GM12878 (cell line): ENCODE measurements at regions not wholly inside any gene's neighbourhood (a gene's known extent, or its start where the extent isn't known, plus 50 kb on each side); places are given as distances from the start of the nearest gene placed in this dataset.
"Not testable (repeated sequence)": the region's sequence is repeated elsewhere in the genome, so short reads cannot be mapped to it uniquely, and the experiment has no call there.

Experiments used
- ATAC-seq: fragments of 200-7000 bp; cut with Tn5 transposase; 3 replicates; pipeline ENCODE4 v1.9.1; 2020; ENCODE audit warnings: mild to moderate bottlenecking, moderate library complexity
- BruUV-seq: library from RNA; stranded (reverse); fragments of 400-500 nt; replicated peaks from 2 replicates; lab custom pipeline; 2021; lab: Mats Ljungman, UMichigan
- CTCF ChIA-PET: fragments of 300-600 bp; sonication (Branson Sonifier 250); formaldehyde crosslinking; extraction: SDS; loops from one replicate; lab custom pipeline; 2021; ENCODE audit warnings: inconsistent platforms; lab: Yijun Ruan, JAX
- POLR2A ChIA-PET: fragments of 350-600 bp; formaldehyde crosslinking; extraction: SDS; loops from one replicate; lab custom pipeline; 2021; ENCODE audit warnings: inconsistent platforms; lab: Charles Lee
- RAD21 ChIA-PET: fragments of 300-600 bp; sonication (Branson Sonifier 250); formaldehyde crosslinking; loops from one replicate; lab custom pipeline; 2023; ENCODE audit warnings: antibody characterized with exemption; ENCODE audit not compliant: unreplicated experiment; lab: Charles Lee
- SMC1A ChIA-PET: fragments of 300-600 bp; sonication (Branson Sonifier 250); formaldehyde crosslinking; loops from one replicate; lab custom pipeline; 2023; ENCODE audit not compliant: unreplicated experiment, uncharacterized antibody; lab: Charles Lee
- DNase-seq: peaks from one replicate; pipeline ENCODE4 v3.0.0-alpha.2; 2011; ENCODE audit warnings: low read depth, low spot score
- FAIRE-seq: peaks from 3 replicates; lab custom pipeline; 2011; peaks lifted over from hg19 to GRCh38; lab: Jason Lieb, UNC
- H2AFZ ChIP-seq: 2 replicates; pipeline ENCODE4 v1.6.0; 2011; ENCODE audit warnings: low read depth, low read length, control low read depth; ENCODE audit not compliant: control insufficient read depth
- H3K27ac ChIP-seq: 2 replicates; pipeline ENCODE4 v1.5.1; 2011; ENCODE audit warnings: control low read depth; ENCODE audit not compliant: control insufficient read depth, insufficient read depth
- H3K27me3 ChIP-seq, 2 experiments: replicated peaks in 1 of 2; 2 replicates each; pipeline versions ENCODE4 v1.6.0 to v1.6.1; 2011; ENCODE audit warnings: low read length in 1 of 2; ENCODE audit not compliant: control insufficient read depth in 2 of 2, insufficient read depth in 2 of 2
- H3K36me3 ChIP-seq, 2 experiments: 2 replicates each; pipeline ENCODE4 v1.5.1; 2011; ENCODE audit warnings: low read length in 1 of 2; ENCODE audit not compliant: control insufficient read depth in 2 of 2, insufficient read depth in 2 of 2
- H3K4me1 ChIP-seq: 2 replicates; pipeline ENCODE4 v1.6.1; 2011; ENCODE audit warnings: mild to moderate bottlenecking, low read length, moderate library complexity, mixed read lengths; ENCODE audit not compliant: control insufficient read depth, insufficient read depth
- H3K4me2 ChIP-seq: 2 replicates; pipeline ENCODE4 v1.6.0; 2011; ENCODE audit warnings: control low read depth; ENCODE audit not compliant: control insufficient read depth, insufficient read depth
- H3K4me3 ChIP-seq: fragments of 200-600 bp; sonication (generic); 2 replicates; pipeline ENCODE4 v1.5.1; 2016
- H3K79me2 ChIP-seq: 2 replicates; pipeline ENCODE4 v1.6.0; 2011; ENCODE audit warnings: low read length; ENCODE audit not compliant: control insufficient read depth, insufficient read depth
- H3K9ac ChIP-seq: 2 replicates; pipeline ENCODE4 v1.8.0; 2011; ENCODE audit warnings: low read length, control low read depth, mixed read lengths; ENCODE audit not compliant: control insufficient read depth, insufficient read depth
- H3K9me3 ChIP-seq: replicated peaks from 3 replicates; pipeline ENCODE4 v1.5.1; 2011; ENCODE audit warnings: mild to moderate bottlenecking, low read length; ENCODE audit not compliant: control insufficient read depth, insufficient read depth
- H4K20me1 ChIP-seq: 2 replicates; pipeline ENCODE4 v1.6.0; 2011; ENCODE audit not compliant: control insufficient read depth, insufficient read depth
- FOXM1 ChIP-seq: IDR thresholded peaks from 2 replicates; pipeline ENCODE4 v1.6.1; 2012; ENCODE audit warnings: low read depth, mild to moderate bottlenecking, inconsistent platforms, low read length, moderate library complexity
- HSF1 ChIP-seq: fragments of 150-350 bp; IDR thresholded peaks from 2 replicates; pipeline ENCODE4 v1.6.1; 2014; ENCODE audit warnings: mild to moderate bottlenecking, low read depth, low read length
- IKZF1 ChIP-seq: fragments of 450-650 bp; conservative IDR thresholded peaks from 2 replicates; pipeline ENCODE4 v1.6.1; 2017; ENCODE audit warnings: antibody characterized with exemption, mild to moderate bottlenecking
- SMAD5 ChIP-seq: IDR thresholded peaks from 2 replicates; pipeline ENCODE4 v1.6.1; 2016; ENCODE audit warnings: antibody characterized with exemption, low read depth
- STAT1 ChIP-seq: fragments of 450-650 bp; conservative IDR thresholded peaks from 2 replicates; pipeline ENCODE4 v1.6.1; 2014; ENCODE audit warnings: antibody characterized with exemption, mild to moderate bottlenecking
- ZNF622 ChIP-seq: fragments of 450-650 bp; IDR thresholded peaks from 2 replicates; pipeline ENCODE4 v1.6.1; 2017; ENCODE audit warnings: mild to moderate bottlenecking, inconsistent platforms
- ZZZ3 ChIP-seq: IDR thresholded peaks from 2 replicates; pipeline ENCODE4 v1.6.1; 2011; ENCODE audit warnings: low read depth; ENCODE audit not compliant: control insufficient read depth, insufficient read length
- WGBS: methylation state at CpG from one replicate; pipeline ENCODE4 v1.1.6; 2016; ENCODE audit warnings: low lambda C conversion rate; ENCODE audit not compliant: insufficient replicate concordance, insufficient coverage; ENCODE audit errors: missing lambda C conversion rate; 5-methylcytosine and 5-hydroxymethylcytosine counted together
- in situ Hi-C: fragments of 300-500 bp; cut with MboI; formaldehyde crosslinking; loops from 9 replicates; pipeline ENCODE4 v1.14.3; 2018; ENCODE audit warnings: mixed read lengths
- intact Hi-C: fragments of 100-400 bp; cut with micrococcal nuclease; formaldehyde crosslinking; loops from one replicate; pipeline ENCODE4 v1.14.2; 2022; ENCODE audit not compliant: unreplicated experiment

GRCh38 chr5:34439601-34440000 lies 216.5 kb upstream of the RAI14 start:
- no peak overlapping the region for H3K4me3 ChIP-seq
- SMC1A ChIA-PET, result interaction anchor here (1.4 kb wide), 1 partner anchor 21 kb away, joined by 3 read pairs; no protein-coding TSS in a partner anchor
- 47% methylated on average over 7 of the region's 7 CpGs for WGBS
- ATAC-seq (no peak), DNase-seq (no peak), FAIRE-seq (no peak)
- no TSS peak for BruUV-seq
- in situ Hi-C loops (no loop called here), intact Hi-C loops (no loop called here)
- no peak overlapping the region for H2AFZ ChIP-seq
- H3K79me2 ChIP-seq, result no peaks in the 10 kb centered on the region
- H3K4me1 ChIP-seq, result no peaks in the 10 kb centered on the region
- no peaks in the 10 kb centered on the region for H4K20me1 ChIP-seq
- H3K9me3 ChIP-seq, result no peaks in the 10 kb centered on the region; the same call in 2 of the 3 replicates
- no peak overlapping the region for H3K27ac ChIP-seq
- POLR2A ChIA-PET, result no interaction called here
- TF ChIP-seq SMAD5, result no peak
- TF ChIP-seq ZNF622, result no peak
- TF ChIP-seq FOXM1, result no peak
- TF ChIP-seq STAT1, result no peak
- no peak for TF ChIP-seq IKZF1
- TF ChIP-seq ZZZ3, result no peak
- TF ChIP-seq HSF1, result no peak
- RAD21 ChIA-PET, result no interaction called here
- H3K4me2 ChIP-seq, result no peak overlapping the region
- CTCF ChIA-PET, result no interaction called here
- no peaks in the 10 kb centered on the region for H3K36me3 ChIP-seq
- no peak overlapping the region for H3K9ac ChIP-seq
- no peaks in the 10 kb centered on the region for H3K27me3 ChIP-seq

DNA sequence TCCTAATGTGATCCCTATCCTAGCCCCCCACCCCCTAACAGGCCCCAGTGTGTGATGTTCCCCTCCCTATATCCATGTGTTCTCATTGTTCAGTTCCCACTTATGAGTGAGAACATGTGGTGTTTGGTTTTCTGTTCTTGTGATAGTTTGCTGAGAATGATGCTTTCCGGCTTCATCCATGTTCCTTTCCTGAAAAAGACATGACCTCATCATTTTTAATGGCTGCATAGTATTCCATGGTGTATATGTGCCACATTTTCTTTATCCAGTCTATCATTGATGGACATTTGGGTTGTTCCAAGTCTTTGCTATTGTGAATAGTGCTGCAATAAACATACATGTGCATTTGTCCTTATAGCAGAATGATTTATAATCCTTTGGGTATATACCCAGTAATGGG lies 214.4 kb upstream of the RAI14 start:
- H3K36me3 ChIP-seq, intact Hi-C loops, H3K9ac ChIP-seq, CTCF ChIA-PET, FAIRE-seq, DNase-seq, H3K4me3 ChIP-seq, H3K27me3 ChIP-seq, H2AFZ ChIP-seq, SMC1A ChIA-PET, POLR2A ChIA-PET, ATAC-seq, H3K9me3 ChIP-seq, H4K20me1 ChIP-seq, RAD21 ChIA-PET, H3K27ac ChIP-seq, H3K79me2 ChIP-seq, BruUV-seq, H3K4me1 ChIP-seq, H3K4me2 ChIP-seq, in situ Hi-C loops: not testable (repeated sequence)
- 88% methylated on average over 1 of the region's 1 CpG for WGBS
